Glutamatergic neuron (in vitro differentiated cells): ENCODE measurements at regions not wholly inside any gene's neighbourhood (a gene's known extent, or its start where the extent isn't known, plus 50 kb on each side); places are given as distances from the start of the nearest gene placed in this dataset.
"Not testable (repeated sequence)": the region's sequence is repeated elsewhere in the genome, so short reads cannot be mapped to it uniquely, and the experiment has no call there.

Source experiments
- DNase-seq: peaks from one replicate; pipeline ENCODE4 v3.0.0; 2022
- H3K27ac Mint-ChIP-seq: one replicate; pipeline ENCODE4 v1.8.0; 2020; ENCODE audit warnings: mild to moderate bottlenecking, mixed read lengths, inconsistent platforms; ENCODE audit not compliant: unreplicated experiment
- H3K27me3 Mint-ChIP-seq: one replicate; pipeline ENCODE4 v1.8.0; 2020; ENCODE audit warnings: mild to moderate bottlenecking, moderate library complexity, mixed read lengths, inconsistent platforms; ENCODE audit not compliant: unreplicated experiment
- H3K36me3 Mint-ChIP-seq: one replicate; pipeline ENCODE4 v1.8.0; 2020; ENCODE audit warnings: mild to moderate bottlenecking, mixed read lengths, inconsistent platforms; ENCODE audit not compliant: unreplicated experiment
- H3K4me1 Mint-ChIP-seq: one replicate; pipeline ENCODE4 v1.8.0; 2020; ENCODE audit warnings: mild to moderate bottlenecking, low read depth, mixed read lengths, inconsistent platforms; ENCODE audit not compliant: unreplicated experiment
- H3K4me3 Mint-ChIP-seq: one replicate; pipeline ENCODE4 v1.8.0; 2020; ENCODE audit warnings: mild to moderate bottlenecking, mixed read lengths, inconsistent platforms; ENCODE audit not compliant: unreplicated experiment
- H3K9me3 Mint-ChIP-seq: one replicate; pipeline ENCODE4 v1.8.0; 2020; ENCODE audit warnings: mild to moderate bottlenecking, moderate library complexity, mixed read lengths, inconsistent platforms; ENCODE audit not compliant: unreplicated experiment
- TF ChIP-seq, protein P1 (sequence below): fragments of 200-600 bp; sonication (generic); IDR thresholded peaks from one replicate; pipeline ENCODE4 v1.5.0; 2021; ENCODE audit not compliant: partially characterized antibody, unreplicated experiment

GRCh38 chr5:96200641-96201040 lies 232.4 kb downstream of the PCSK1 start:
- H3K36me3 Mint-ChIP-seq, result no peaks in the 10 kb centered on the region
- no peaks in the 10 kb centered on the region for H3K9me3 Mint-ChIP-seq
- TF ChIP-seq, protein P1, sequence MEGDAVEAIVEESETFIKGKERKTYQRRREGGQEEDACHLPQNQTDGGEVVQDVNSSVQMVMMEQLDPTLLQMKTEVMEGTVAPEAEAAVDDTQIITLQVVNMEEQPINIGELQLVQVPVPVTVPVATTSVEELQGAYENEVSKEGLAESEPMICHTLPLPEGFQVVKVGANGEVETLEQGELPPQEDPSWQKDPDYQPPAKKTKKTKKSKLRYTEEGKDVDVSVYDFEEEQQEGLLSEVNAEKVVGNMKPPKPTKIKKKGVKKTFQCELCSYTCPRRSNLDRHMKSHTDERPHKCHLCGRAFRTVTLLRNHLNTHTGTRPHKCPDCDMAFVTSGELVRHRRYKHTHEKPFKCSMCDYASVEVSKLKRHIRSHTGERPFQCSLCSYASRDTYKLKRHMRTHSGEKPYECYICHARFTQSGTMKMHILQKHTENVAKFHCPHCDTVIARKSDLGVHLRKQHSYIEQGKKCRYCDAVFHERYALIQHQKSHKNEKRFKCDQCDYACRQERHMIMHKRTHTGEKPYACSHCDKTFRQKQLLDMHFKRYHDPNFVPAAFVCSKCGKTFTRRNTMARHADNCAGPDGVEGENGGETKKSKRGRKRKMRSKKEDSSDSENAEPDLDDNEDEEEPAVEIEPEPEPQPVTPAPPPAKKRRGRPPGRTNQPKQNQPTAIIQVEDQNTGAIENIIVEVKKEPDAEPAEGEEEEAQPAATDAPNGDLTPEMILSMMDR, result no peak
- H3K4me3 Mint-ChIP-seq, result no peak overlapping the region
- no peak for DNase-seq
- no peaks in the 10 kb centered on the region for H3K27me3 Mint-ChIP-seq
- no peak overlapping the region for H3K27ac Mint-ChIP-seq
- H3K4me1 Mint-ChIP-seq, result no peaks in the 10 kb centered on the region

DNA sequence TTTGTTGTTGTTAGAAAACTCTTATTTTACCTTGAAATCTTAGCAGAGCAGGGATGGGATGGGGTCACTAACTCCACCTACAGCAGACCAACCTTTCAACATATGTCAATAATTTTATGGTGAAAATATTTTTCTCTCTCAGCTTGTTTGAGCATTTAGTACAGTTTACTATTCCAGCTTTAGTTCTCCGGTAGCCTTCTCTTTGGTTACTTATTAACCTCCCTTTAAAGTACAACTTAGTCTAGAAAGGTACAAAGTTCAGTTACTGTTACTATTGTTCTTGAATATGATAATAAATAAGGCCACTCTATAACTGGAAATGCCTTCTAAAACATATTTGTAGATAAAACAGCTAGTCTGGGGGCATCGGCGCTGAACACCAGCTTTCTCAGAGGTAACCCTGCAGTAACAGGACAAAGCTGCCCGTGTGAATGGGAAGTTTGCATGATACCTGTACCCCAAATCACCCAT lies 233.3 kb downstream of the PCSK1 start:
- Mint-ChIP-seq H3K9me3 (no peaks in the 10 kb centered on the region), H3K4me3 (no peak overlapping the region), H3K4me1 (no peaks in the 10 kb centered on the region), H3K36me3 (no peaks in the 10 kb centered on the region), H3K27me3 (no peaks in the 10 kb centered on the region), H3K27ac (no peak overlapping the region)
- DNase-seq, result no peak
- TF ChIP-seq, protein P1, result no peak

- TF ChIP-seq, protein P1, result no peak
- no peak for DNase-seq
- H3K36me3 Mint-ChIP-seq, result no peaks in the 10 kb centered on the region
- no peaks in the 10 kb centered on the region for H3K27me3 Mint-ChIP-seq
- no peak overlapping the region for H3K27ac Mint-ChIP-seq
- H3K9me3 Mint-ChIP-seq, result no peaks in the 10 kb centered on the region
- no peak overlapping the region for H3K4me3 Mint-ChIP-seq
- no peaks in the 10 kb centered on the region for H3K4me1 Mint-ChIP-seq
Measured at GRCh38 chr5:96198356-96199058, 234.5 kb downstream of the PCSK1 start.

DNA sequence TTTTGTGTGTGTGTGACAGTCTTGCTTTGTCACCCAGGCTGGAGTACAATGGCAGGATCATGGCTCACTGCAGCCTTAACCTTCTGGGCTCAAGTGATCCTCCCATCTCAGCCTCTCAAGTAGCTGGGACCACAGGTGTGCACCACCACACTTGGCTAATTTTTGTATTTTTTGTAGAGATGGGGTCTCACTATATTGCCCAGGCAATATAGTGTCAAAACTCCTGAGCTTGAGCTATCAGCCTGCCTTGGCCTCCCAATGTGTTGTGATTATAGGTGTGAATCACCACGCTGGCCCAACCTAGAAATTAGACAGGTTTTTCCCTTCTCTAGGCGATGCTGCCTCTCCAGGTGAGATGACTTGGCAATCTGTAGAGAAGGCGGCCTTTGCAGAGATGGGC lies 235.3 kb downstream of the PCSK1 start:
- not testable (repeated sequence) for H3K9me3 Mint-ChIP-seq, H3K27ac Mint-ChIP-seq, H3K27me3 Mint-ChIP-seq, H3K4me1 Mint-ChIP-seq, DNase-seq, H3K4me3 Mint-ChIP-seq, H3K36me3 Mint-ChIP-seq

DNA sequence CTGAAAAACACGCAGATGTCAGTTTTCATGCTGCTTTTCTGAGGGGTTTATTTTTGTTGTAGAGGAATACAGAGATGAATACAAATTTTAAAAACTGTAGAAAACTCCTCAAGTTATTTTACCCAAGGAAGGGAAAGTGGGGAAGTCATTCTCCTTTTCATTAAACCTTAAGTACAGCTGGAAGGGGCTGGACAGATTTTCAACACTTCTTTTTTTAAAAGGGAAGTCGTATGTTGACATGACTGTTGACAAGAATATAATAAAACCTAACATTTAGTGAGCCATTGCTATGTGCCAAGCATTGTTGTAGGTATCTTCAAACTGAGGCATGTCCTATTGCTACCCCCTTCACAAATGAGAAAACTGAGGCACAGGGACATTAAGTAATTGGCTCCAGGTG lies 235.7 kb upstream of the ELL2 start:
- Mint-ChIP-seq H3K36me3 (no peaks in the 10 kb centered on the region), H3K27me3 (no peaks in the 10 kb centered on the region), H3K4me1 (no peaks in the 10 kb centered on the region), H3K9me3 (no peaks in the 10 kb centered on the region), H3K4me3 (no peak overlapping the region), H3K27ac (no peak overlapping the region)
- no peak for DNase-seq
- TF ChIP-seq, protein P1, result no peak
